B cell (primary cell): ENCODE measurements at regions not wholly inside any gene's neighbourhood (a gene's known extent, or its start where the extent isn't known, plus 50 kb on each side); places are given as distances from the start of the nearest gene placed in this dataset.

Source experiments
- ATAC-seq: fragments of 200-7000 bp; cut with Tn5 transposase; one replicate; pipeline ENCODE4 v1.10.0; 2021; ENCODE audit warnings: low read depth, mild to moderate bottlenecking, moderate number of reproducible peaks, moderate library complexity
- CTCF ChIA-PET: fragments of 350-600 bp; sonication (Branson Sonifier 250); formaldehyde crosslinking; loops from one replicate; lab custom pipeline; 2021; ENCODE audit warnings: antibody characterized with exemption, inconsistent platforms; lab: Charles Lee
- POLR2A ChIA-PET: fragments of 350-600 bp; sonication (Branson Sonifier 250); formaldehyde crosslinking; loops from one replicate; lab custom pipeline; 2021; ENCODE audit warnings: antibody characterized with exemption; lab: Charles Lee
- DNase-seq: peaks from one replicate; pipeline ENCODE4 v3.0.0; 2013
- H2AFZ ChIP-seq: 2 replicates; pipeline ENCODE4 v1.6.1; 2012; ENCODE audit warnings: mild to moderate bottlenecking, low read depth, low read length; ENCODE audit not compliant: insufficient read depth, poor library complexity, severe bottlenecking
- H3K27ac ChIP-seq, 2 donors: 1 replicate in 1 of 2; 2 replicates in 1 of 2; pipeline ENCODE4 v1.5.1; 2012 to 2013; ENCODE audit warnings: low read length in 2 of 2, mild to moderate bottlenecking in 2 of 2, moderate library complexity in 1 of 2
- H3K27me3 ChIP-seq, 4 experiments: fragments of 200-600 bp in 1 of 4; sonication (generic) in 1 of 4; replicated peaks in 1 of 4; 1 replicate in 2 of 4; 2 replicates in 2 of 4; pipeline versions ENCODE4 v1.6.1 to v1.7.0; 2013 to 2016; ENCODE audit warnings: low read length in 3 of 4, mild to moderate bottlenecking in 2 of 4, mixed read lengths in 1 of 4, moderate library complexity in 1 of 4; ENCODE audit not compliant: insufficient read depth in 4 of 4, control insufficient read depth in 3 of 4; ENCODE audit errors: control extremely low read depth in 1 of 4
- H3K36me3 ChIP-seq, 2 experiments: replicated peaks in 1 of 2; 1 replicate in 1 of 2; 2 replicates in 1 of 2; pipeline versions ENCODE4 v1.6.1 to v1.7.1; 2013; ENCODE audit warnings: low read length in 1 of 2; ENCODE audit not compliant: insufficient read depth in 2 of 2, control insufficient read depth in 1 of 2; ENCODE audit errors: control extremely low read depth in 1 of 2, extremely low read depth in 1 of 2
- H3K4me1 ChIP-seq, 2 donors: fragments of 200-600 bp in 1 of 2; sonication (generic) in 1 of 2; 1 replicate in 1 of 2; 2 replicates in 1 of 2; pipeline versions ENCODE4 v1.5.1 to v1.6.1; 2013 to 2017; ENCODE audit warnings: low read length in 2 of 2; ENCODE audit not compliant: control insufficient read depth in 2 of 2, insufficient read depth in 2 of 2
- H3K4me2 ChIP-seq: replicated peaks from 2 replicates; pipeline ENCODE3; 2012; ENCODE audit warnings: mild to moderate bottlenecking, low read depth, low read length; ENCODE audit not compliant: poor library complexity, severe bottlenecking
- H3K4me3 ChIP-seq, 5 experiments: fragments of 200-600 bp in 1 of 5; sonication (generic) in 1 of 5; 1 replicate in 3 of 5; 2 replicates in 2 of 5; pipeline versions ENCODE4 v1.5.1 to v1.7.0; 2011 to 2016; ENCODE audit warnings: low read length in 4 of 5, mild to moderate bottlenecking in 4 of 5, low read depth in 2 of 5, control low read depth in 1 of 5, moderate library complexity in 1 of 5; ENCODE audit not compliant: insufficient read depth in 1 of 5; ENCODE audit errors: control extremely low read depth in 1 of 5, extremely low read depth in 1 of 5
- H3K79me2 ChIP-seq: fragments of 200-600 bp; sonication (generic); one replicate; pipeline ENCODE4 v1.6.0; 2016; ENCODE audit warnings: low read length; ENCODE audit not compliant: control insufficient read depth, insufficient read depth
- H3K9ac ChIP-seq: fragments of 200-600 bp; sonication (generic); 2 replicates; pipeline ENCODE4 v1.6.1; 2017; ENCODE audit warnings: mild to moderate bottlenecking, low read length, moderate library complexity
- H3K9me3 ChIP-seq, 3 donors: one replicate each; pipeline versions ENCODE4 v1.6.1 to v1.7.1; 2013; ENCODE audit warnings: low read length in 2 of 3; ENCODE audit not compliant: control insufficient read depth in 2 of 3, insufficient read depth in 1 of 3; ENCODE audit errors: control extremely low read depth in 1 of 3
- H4K20me1 ChIP-seq: 2 replicates; pipeline ENCODE4 v1.6.0; 2012; ENCODE audit warnings: mild to moderate bottlenecking, low read length; ENCODE audit not compliant: insufficient read depth, control insufficient read depth, poor library complexity, severe bottlenecking
- H3K27ac Mint-ChIP-seq: one replicate; pipeline ENCODE4 v1.8.0; 2021; ENCODE audit warnings: mixed read lengths
- H3K27me3 Mint-ChIP-seq: one replicate; pipeline ENCODE4 v1.8.0; 2021; ENCODE audit warnings: mixed read lengths
- H3K4me1 Mint-ChIP-seq: one replicate; pipeline ENCODE4 v1.8.0; 2021; ENCODE audit warnings: mixed read lengths
- H3K4me3 Mint-ChIP-seq: one replicate; pipeline ENCODE4 v1.8.0; 2021; ENCODE audit warnings: mixed read lengths
- H3K9me3 Mint-ChIP-seq: one replicate; pipeline ENCODE4 v1.8.0; 2022; ENCODE audit warnings: mixed read lengths; ENCODE audit not compliant: insufficient read depth
- CTCF ChIP-seq: fragments of 200-600 bp; IDR thresholded peaks from one replicate; pipeline ENCODE4 v1.8.0; 2022; ENCODE audit warnings: antibody characterized with exemption, mild to moderate bottlenecking
- EZH2 ChIP-seq: IDR thresholded peaks from 2 replicates; pipeline ENCODE4 v1.6.1; 2012; ENCODE audit warnings: borderline replicate concordance, low read depth, mild to moderate bottlenecking, moderate library complexity, low read length; ENCODE audit not compliant: insufficient read depth, poor library complexity, severe bottlenecking
- WGBS: methylation state at CpG from one replicate; pipeline ENCODE4 v1.1.5; 2013; ENCODE audit warnings: missing lambda C conversion rate; ENCODE audit not compliant: insufficient coverage; 5-methylcytosine and 5-hydroxymethylcytosine counted together
- intact Hi-C: fragments of 100-400 bp; cut with micrococcal nuclease; formaldehyde crosslinking; loops from one replicate; pipeline ENCODE4 v1.10.0; 2022

DNA sequence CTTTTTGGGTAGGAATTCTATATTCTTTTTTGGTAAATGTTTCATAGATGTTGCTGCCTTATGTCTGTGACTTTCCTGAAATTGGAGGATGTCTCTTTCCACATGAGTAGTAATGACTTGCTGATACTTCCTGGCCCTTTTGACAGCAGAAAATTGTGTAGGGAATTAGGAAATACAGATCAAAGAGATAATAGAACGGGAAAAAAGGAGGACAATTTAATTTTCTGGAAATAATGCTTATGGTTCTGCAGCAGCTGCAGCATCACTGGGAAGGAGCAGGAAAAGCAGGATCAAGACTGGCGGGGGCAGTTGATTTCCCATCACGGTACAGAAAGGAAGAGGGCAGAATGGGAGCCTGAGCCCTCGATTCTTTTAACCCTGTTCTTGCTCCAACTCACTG lies 68.8 kb upstream of the PZP start:
- H3K9ac ChIP-seq: no peak overlapping the region
- ATAC-seq (no peak), DNase-seq (no peak)
- no peaks in the 10 kb centered on the region for H3K79me2 ChIP-seq
- H3K36me3 ChIP-seq: no peaks in the 10 kb centered on the region
- TF ChIP-seq CTCF: no peak
- TF ChIP-seq EZH2: no peak
- no peaks in the 10 kb centered on the region for H3K4me1 Mint-ChIP-seq
- no peaks in the 10 kb centered on the region for H3K4me1 ChIP-seq
- no peaks in the 10 kb centered on the region for H3K9me3 Mint-ChIP-seq
- H4K20me1 ChIP-seq: no peaks in the 10 kb centered on the region
- peaks cover 0 to 7% (median 0%) of the 10 kb centered on the region in 4 experiments for H3K27me3 ChIP-seq
- peaks cover 24% of the 10 kb centered on the region for H3K27me3 Mint-ChIP-seq
- POLR2A ChIA-PET: no interaction called here
- H3K4me2 ChIP-seq: no peak overlapping the region
- H3K4me3 Mint-ChIP-seq: no peak overlapping the region
- no peak overlapping the region for H2AFZ ChIP-seq
- no peak overlapping the region for H3K4me3 ChIP-seq
- intact Hi-C loops: no loop called here
- CTCF ChIA-PET: no interaction called here
- no peak overlapping the region for H3K27ac ChIP-seq
- WGBS: 92% methylated on average over 4 of the region's 4 CpGs
- H3K27ac Mint-ChIP-seq: no peak overlapping the region
- no peaks in the 10 kb centered on the region for H3K9me3 ChIP-seq

- no peak for DNase-seq
- Histone ChIP-seq H3K27me3 (peaks cover 0 to 5% (median under 1%) of the 10 kb centered on the region in 4 experiments), H2AFZ (no peak overlapping the region), H3K9ac (no peak overlapping the region), H3K36me3 (no peaks in the 10 kb centered on the region), H4K20me1 (no peaks in the 10 kb centered on the region), H3K9me3 (no peaks in the 10 kb centered on the region), H3K27ac (no peak overlapping the region), H3K79me2 (no peaks in the 10 kb centered on the region), H3K4me1 (no peaks in the 10 kb centered on the region), H3K4me2 (no peak overlapping the region), H3K4me3 (no peak overlapping the region)
- ChIA-PET CTCF (no interaction called here), POLR2A (no interaction called here)
- Mint-ChIP-seq H3K4me1 (no peaks in the 10 kb centered on the region), H3K27me3 (peaks cover 21% of the 10 kb centered on the region), H3K9me3 (no peaks in the 10 kb centered on the region), H3K4me3 (no peak overlapping the region), H3K27ac (no peak overlapping the region)
- TF ChIP-seq EZH2 (no peak), CTCF (no peak)
- intact Hi-C loops: no loop called here
- WGBS: 100% methylated on average over 2 of the region's 3 CpGs
- ATAC-seq: no peak
Observed at GRCh38 chr12:9273276-9273675, 65.1 kb upstream of the PZP start.
